GM13977 (cell line): ENCODE measurements at regions not wholly inside any gene's neighbourhood (a gene's known extent, or its start where the extent isn't known, plus 50 kb on each side); places are given as distances from the start of the nearest gene placed in this dataset.

Source experiments
- DNase-seq: peaks from one replicate; pipeline ENCODE4 v3.0.0; 2012; ENCODE audit warnings: low spot score
- CTCF ChIP-seq: IDR thresholded peaks from 2 replicates; pipeline ENCODE4 v1.5.1; 2012; ENCODE audit warnings: mild to moderate bottlenecking, control low read depth; ENCODE audit not compliant: insufficient read depth; ENCODE audit errors: extremely low read depth, missing control alignments
- in situ Hi-C: fragments of 300-500 bp; cut with MboI; formaldehyde crosslinking; loops from one replicate; pipeline ENCODE4 v1.12.0; 2022; ENCODE audit warnings: low sequenced_read_pairs, low pct_unique_long_range_greater_than_20kb, mixed read lengths, inconsistent platforms; ENCODE audit not compliant: unreplicated experiment

- in situ Hi-C loops: no loop called here
- no peak for TF ChIP-seq CTCF
- no peak for DNase-seq
Measured at GRCh38 chr9:119934497-119934896, 565.3 kb upstream of the BRINP1 start.

- in situ Hi-C loops: no loop called here
Measured at GRCh38 chr9:119933191-119933590, 564.0 kb upstream of the BRINP1 start.

GRCh38 chr9:119924736-119925135, 555.5 kb upstream of the BRINP1 start:
- DNase-seq: no peak
- in situ Hi-C loops: no loop called here
- TF ChIP-seq CTCF: no peak

More at GRCh38 chr9:119933191-119933590, 564.0 kb upstream of the BRINP1 start:
- no peak for TF ChIP-seq CTCF
- DNase-seq: no peak

GRCh38 chr9:119917175-119917574, 547.9 kb upstream of the BRINP1 start:
- in situ Hi-C loops: no loop called here
- no peak for TF ChIP-seq CTCF
- no peak for DNase-seq

GRCh38 chr9:119907056-119907455, 537.8 kb upstream of the BRINP1 start:
- no peak for TF ChIP-seq CTCF
- DNase-seq: no peak
- in situ Hi-C loops: no loop called here

GRCh38 chr9:119905724-119906123, 536.5 kb upstream of the BRINP1 start:
- DNase-seq: no peak
- TF ChIP-seq CTCF: no peak
- in situ Hi-C loops: no loop called here

- in situ Hi-C loops: no loop called here
- no peak for DNase-seq
- no peak for TF ChIP-seq CTCF
Measured at GRCh38 chr9:119903851-119904250, 534.6 kb upstream of the BRINP1 start.
